GM12878 (cell line): ENCODE measurements at regions not wholly inside any gene's neighbourhood (a gene's known extent, or its start where the extent isn't known, plus 50 kb on each side); places are given as distances from the start of the nearest gene placed in this dataset.

ENCODE experiments used
- ATAC-seq: fragments of 200-7000 bp; cut with Tn5 transposase; 3 replicates; pipeline ENCODE4 v1.9.1; 2020; ENCODE audit warnings: mild to moderate bottlenecking, moderate library complexity
- BruUV-seq: library from RNA; stranded (reverse); fragments of 400-500 nt; replicated peaks from 2 replicates; lab custom pipeline; 2021; lab: Mats Ljungman, UMichigan
- CTCF ChIA-PET: fragments of 300-600 bp; sonication (Branson Sonifier 250); formaldehyde crosslinking; extraction: SDS; loops from one replicate; lab custom pipeline; 2021; ENCODE audit warnings: inconsistent platforms; lab: Yijun Ruan, JAX
- POLR2A ChIA-PET: fragments of 350-600 bp; formaldehyde crosslinking; extraction: SDS; loops from one replicate; lab custom pipeline; 2021; ENCODE audit warnings: inconsistent platforms; lab: Charles Lee
- RAD21 ChIA-PET: fragments of 300-600 bp; sonication (Branson Sonifier 250); formaldehyde crosslinking; loops from one replicate; lab custom pipeline; 2023; ENCODE audit warnings: antibody characterized with exemption; ENCODE audit not compliant: unreplicated experiment; lab: Charles Lee
- SMC1A ChIA-PET: fragments of 300-600 bp; sonication (Branson Sonifier 250); formaldehyde crosslinking; loops from one replicate; lab custom pipeline; 2023; ENCODE audit not compliant: unreplicated experiment, uncharacterized antibody; lab: Charles Lee
- DNase-seq: peaks from one replicate; pipeline ENCODE4 v3.0.0-alpha.2; 2011; ENCODE audit warnings: low read depth, low spot score
- FAIRE-seq: peaks from 3 replicates; lab custom pipeline; 2011; peaks lifted over from hg19 to GRCh38; lab: Jason Lieb, UNC
- H2AFZ ChIP-seq: 2 replicates; pipeline ENCODE4 v1.6.0; 2011; ENCODE audit warnings: low read depth, low read length, control low read depth; ENCODE audit not compliant: control insufficient read depth
- H3K27ac ChIP-seq: 2 replicates; pipeline ENCODE4 v1.5.1; 2011; ENCODE audit warnings: control low read depth; ENCODE audit not compliant: control insufficient read depth, insufficient read depth
- H3K27me3 ChIP-seq, 2 experiments: replicated peaks in 1 of 2; 2 replicates each; pipeline versions ENCODE4 v1.6.0 to v1.6.1; 2011; ENCODE audit warnings: low read length in 1 of 2; ENCODE audit not compliant: control insufficient read depth in 2 of 2, insufficient read depth in 2 of 2
- H3K36me3 ChIP-seq, 2 experiments: 2 replicates each; pipeline ENCODE4 v1.5.1; 2011; ENCODE audit warnings: low read length in 1 of 2; ENCODE audit not compliant: control insufficient read depth in 2 of 2, insufficient read depth in 2 of 2
- H3K4me1 ChIP-seq: 2 replicates; pipeline ENCODE4 v1.6.1; 2011; ENCODE audit warnings: mild to moderate bottlenecking, low read length, moderate library complexity, mixed read lengths; ENCODE audit not compliant: control insufficient read depth, insufficient read depth
- H3K4me2 ChIP-seq: 2 replicates; pipeline ENCODE4 v1.6.0; 2011; ENCODE audit warnings: control low read depth; ENCODE audit not compliant: control insufficient read depth, insufficient read depth
- H3K4me3 ChIP-seq: fragments of 200-600 bp; sonication (generic); 2 replicates; pipeline ENCODE4 v1.5.1; 2016
- H3K79me2 ChIP-seq: 2 replicates; pipeline ENCODE4 v1.6.0; 2011; ENCODE audit warnings: low read length; ENCODE audit not compliant: control insufficient read depth, insufficient read depth
- H3K9ac ChIP-seq: 2 replicates; pipeline ENCODE4 v1.8.0; 2011; ENCODE audit warnings: low read length, control low read depth, mixed read lengths; ENCODE audit not compliant: control insufficient read depth, insufficient read depth
- H3K9me3 ChIP-seq: replicated peaks from 3 replicates; pipeline ENCODE4 v1.5.1; 2011; ENCODE audit warnings: mild to moderate bottlenecking, low read length; ENCODE audit not compliant: control insufficient read depth, insufficient read depth
- H4K20me1 ChIP-seq: 2 replicates; pipeline ENCODE4 v1.6.0; 2011; ENCODE audit not compliant: control insufficient read depth, insufficient read depth
- CREB1 ChIP-seq: IDR thresholded peaks from 2 replicates; pipeline ENCODE4 v1.6.1; 2012; ENCODE audit warnings: low read depth, mild to moderate bottlenecking, inconsistent platforms
- SMAD1 ChIP-seq: fragments of 450-650 bp; IDR thresholded peaks from 2 replicates; pipeline ENCODE4 v1.6.1; 2018; ENCODE audit warnings: mild to moderate bottlenecking, low read depth; ENCODE audit not compliant: partially characterized antibody
- SREBF2 ChIP-seq: IDR thresholded peaks from 2 replicates; pipeline ENCODE4 v1.6.1; 2012; ENCODE audit warnings: mild to moderate bottlenecking, low read length
- YBX1 ChIP-seq: fragments of 450-650 bp; IDR thresholded peaks from 2 replicates; pipeline ENCODE4 v1.6.1; 2016; ENCODE audit warnings: antibody characterized with exemption
- ZNF592 ChIP-seq: fragments of 450-650 bp; IDR thresholded peaks from 2 replicates; pipeline ENCODE4 v1.6.1; 2017; ENCODE audit warnings: mild to moderate bottlenecking, moderate library complexity
- WGBS: methylation state at CpG from one replicate; pipeline ENCODE4 v1.1.6; 2016; ENCODE audit warnings: low lambda C conversion rate; ENCODE audit not compliant: insufficient replicate concordance, insufficient coverage; ENCODE audit errors: missing lambda C conversion rate; 5-methylcytosine and 5-hydroxymethylcytosine counted together
- in situ Hi-C: fragments of 300-500 bp; cut with MboI; formaldehyde crosslinking; loops from 9 replicates; pipeline ENCODE4 v1.14.3; 2018; ENCODE audit warnings: mixed read lengths
- intact Hi-C: fragments of 100-400 bp; cut with micrococcal nuclease; formaldehyde crosslinking; loops from one replicate; pipeline ENCODE4 v1.14.2; 2022; ENCODE audit not compliant: unreplicated experiment

GRCh38 chr13:99813336-99814095 is 158.1 kb downstream of the ZIC5 start:
- H3K9me3 ChIP-seq, result no peaks in the 10 kb centered on the region
- no peak for TF ChIP-seq SMAD1
- TF ChIP-seq YBX1, result no peak
- TF ChIP-seq SREBF2, result no peak
- TF ChIP-seq ZNF592, result no peak
- TF ChIP-seq CREB1, result no peak
- no peaks in the 10 kb centered on the region for H3K4me1 ChIP-seq
- no peak overlapping the region for H3K4me3 ChIP-seq
- no peaks in the 10 kb centered on the region for H3K36me3 ChIP-seq
- H3K9ac ChIP-seq, result no peak overlapping the region
- RAD21 ChIA-PET, result no interaction called here
- CTCF ChIA-PET, result interaction anchor here (0.6 kb wide), 1 partner anchor 222 kb away, joined by 3 read pairs; no protein-coding TSS in a partner anchor
- 47% methylated on average over 8 of the region's 8 CpGs for WGBS
- no peaks in the 10 kb centered on the region for H4K20me1 ChIP-seq
- H3K27me3 ChIP-seq, result no peaks in the 10 kb centered on the region
- no peak for FAIRE-seq
- no peak overlapping the region for H3K27ac ChIP-seq
- BruUV-seq, result no TSS peak
- intact Hi-C loops (no loop called here), in situ Hi-C loops (no loop called here)
- H2AFZ ChIP-seq, result no peak overlapping the region
- POLR2A ChIA-PET, result no interaction called here
- no peak overlapping the region for H3K4me2 ChIP-seq
- SMC1A ChIA-PET, result no interaction called here
- no peak for ATAC-seq
- no peaks in the 10 kb centered on the region for H3K79me2 ChIP-seq
- DNase-seq, result no peak
